ENCODE measurements at regions not wholly inside any gene's neighbourhood (a gene's known extent, or its start where the extent isn't known, plus 50 kb on each side); places are given as distances from the start of the nearest gene placed in this dataset.

GRCh38 chr4:26139310-26139924, 181.4 kb upstream of the RBPJ start:
- H3K79me2 ChIP-seq (ENCODE audit: control insufficient read depth, insufficient read depth, low read length, unreplicated experiment): no peaks in the 10 kb centered on the region
- H3K27me3 ChIP-seq (ENCODE audit: insufficient read depth, low read length): peaks cover under 1% of the 10 kb centered on the region; the same call in 1 of the 2 replicates
- no peak overlapping the region for H3K4me3 ChIP-seq (ENCODE audit: low read depth, low read length)
- peaks cover 23% of the 10 kb centered on the region for H3K4me1 ChIP-seq (ENCODE audit: control insufficient read depth, insufficient read depth, low read length, unreplicated experiment)
- H3K36me3 ChIP-seq (ENCODE audit: insufficient read depth, low read length): no peaks in the 10 kb centered on the region
- no peak overlapping the region for H2AFZ ChIP-seq (ENCODE audit: low read length, unreplicated experiment)
- peak overlapping the region; percentile 36; the same call in 1 of the 2 replicates for H3K27ac ChIP-seq (ENCODE audit: low read depth, low read length)

GRCh38 chr4:26140150-26140898, 180.5 kb upstream of the RBPJ start:
- H3K27ac ChIP-seq (ENCODE audit: low read depth, low read length): peak overlapping the region; percentile 73
- peaks cover 32% of the 10 kb centered on the region for H3K4me1 ChIP-seq (ENCODE audit: control insufficient read depth, insufficient read depth, low read length, unreplicated experiment)
- no peak overlapping the region for H3K4me3 ChIP-seq (ENCODE audit: low read depth, low read length)
- H2AFZ ChIP-seq (ENCODE audit: low read length, unreplicated experiment): peak overlapping the region; percentile 33
- no peaks in the 10 kb centered on the region for H3K27me3 ChIP-seq (ENCODE audit: insufficient read depth, low read length)
- H3K79me2 ChIP-seq (ENCODE audit: control insufficient read depth, insufficient read depth, low read length, unreplicated experiment): no peaks in the 10 kb centered on the region
- H3K36me3 ChIP-seq (ENCODE audit: insufficient read depth, low read length): no peaks in the 10 kb centered on the region

GRCh38 chr4:26141051-26141721, 179.6 kb upstream of the RBPJ start:
- H3K4me1 ChIP-seq (ENCODE audit: control insufficient read depth, insufficient read depth, low read length, unreplicated experiment): peaks cover 34% of the 10 kb centered on the region
- no peak overlapping the region for H3K4me3 ChIP-seq (ENCODE audit: low read depth, low read length)
- no peaks in the 10 kb centered on the region for H3K79me2 ChIP-seq (ENCODE audit: control insufficient read depth, insufficient read depth, low read length, unreplicated experiment)
- H3K36me3 ChIP-seq (ENCODE audit: insufficient read depth, low read length): no peaks in the 10 kb centered on the region
- peak overlapping the region; percentile 46 for H2AFZ ChIP-seq (ENCODE audit: low read length, unreplicated experiment)
- no peaks in the 10 kb centered on the region for H3K27me3 ChIP-seq (ENCODE audit: insufficient read depth, low read length)
- H3K27ac ChIP-seq (ENCODE audit: low read depth, low read length): peak overlapping the region; percentile 73

- no peaks in the 10 kb centered on the region for H3K79me2 ChIP-seq (ENCODE audit: control insufficient read depth, insufficient read depth, low read length, unreplicated experiment)
- no peaks in the 10 kb centered on the region for H3K36me3 ChIP-seq (ENCODE audit: insufficient read depth, low read length)
- H3K4me1 ChIP-seq (ENCODE audit: control insufficient read depth, insufficient read depth, low read length, unreplicated experiment): peaks cover 34% of the 10 kb centered on the region
- H2AFZ ChIP-seq (ENCODE audit: low read length, unreplicated experiment): peak overlapping the region; percentile 79
- no peak overlapping the region for H3K4me3 ChIP-seq (ENCODE audit: low read depth, low read length)
- H3K27ac ChIP-seq (ENCODE audit: low read depth, low read length): peak overlapping the region; percentile 73
- H3K27me3 ChIP-seq (ENCODE audit: insufficient read depth, low read length): no peaks in the 10 kb centered on the region
Measured at GRCh38 chr4:26141911-26142638, 178.7 kb upstream of the RBPJ start.

GRCh38 chr4:26144526-26145155, 176.2 kb upstream of the RBPJ start:
- Histone ChIP-seq H3K36me3 (ENCODE audit: insufficient read depth, low read length) (no peaks in the 10 kb centered on the region), H3K4me1 (ENCODE audit: control insufficient read depth, insufficient read depth, low read length, unreplicated experiment) (peaks cover 34% of the 10 kb centered on the region), H3K79me2 (ENCODE audit: control insufficient read depth, insufficient read depth, low read length, unreplicated experiment) (no peaks in the 10 kb centered on the region), H3K4me3 (ENCODE audit: low read depth, low read length) (no peak overlapping the region), H3K27me3 (ENCODE audit: insufficient read depth, low read length) (no peaks in the 10 kb centered on the region), H3K27ac (ENCODE audit: low read depth, low read length) (peak overlapping the region; percentile 19; the same call in 1 of the 2 replicates), H2AFZ (ENCODE audit: low read length, unreplicated experiment) (no peak overlapping the region)

- no peaks in the 10 kb centered on the region for H3K36me3 ChIP-seq (ENCODE audit: insufficient read depth, low read length)
- no peak overlapping the region for H2AFZ ChIP-seq (ENCODE audit: low read length, unreplicated experiment)
- no peak overlapping the region for H3K4me3 ChIP-seq (ENCODE audit: low read depth, low read length)
- peaks cover 29% of the 10 kb centered on the region for H3K4me1 ChIP-seq (ENCODE audit: control insufficient read depth, insufficient read depth, low read length, unreplicated experiment)
- H3K27ac ChIP-seq (ENCODE audit: low read depth, low read length): no peak overlapping the region
- H3K79me2 ChIP-seq (ENCODE audit: control insufficient read depth, insufficient read depth, low read length, unreplicated experiment): no peaks in the 10 kb centered on the region
- no peaks in the 10 kb centered on the region for H3K27me3 ChIP-seq (ENCODE audit: insufficient read depth, low read length)
Measured at GRCh38 chr4:26145212-26145611, 175.6 kb upstream of the RBPJ start.

GRCh38 chr4:26148927-26149326, 171.9 kb upstream of the RBPJ start:
- Histone ChIP-seq H3K27ac (ENCODE audit: low read depth, low read length) (no peak overlapping the region), H3K4me1 (ENCODE audit: control insufficient read depth, insufficient read depth, low read length, unreplicated experiment) (peaks cover 26% of the 10 kb centered on the region), H2AFZ (ENCODE audit: low read length, unreplicated experiment) (no peak overlapping the region)

GRCh38 chr4:26150948-26151347, 169.9 kb upstream of the RBPJ start:
- Histone ChIP-seq H3K4me1 (ENCODE audit: control insufficient read depth, insufficient read depth, low read length, unreplicated experiment) (peaks cover 15% of the 10 kb centered on the region), H3K27me3 (ENCODE audit: insufficient read depth, low read length) (no peaks in the 10 kb centered on the region), H3K4me3 (ENCODE audit: low read depth, low read length) (peak overlapping the region; percentile 60; the same call in 1 of the 2 replicates), H3K79me2 (ENCODE audit: control insufficient read depth, insufficient read depth, low read length, unreplicated experiment) (no peaks in the 10 kb centered on the region), H3K27ac (ENCODE audit: low read depth, low read length) (peak overlapping the region; percentile 67), H3K36me3 (ENCODE audit: insufficient read depth, low read length) (no peaks in the 10 kb centered on the region), H2AFZ (ENCODE audit: low read length, unreplicated experiment) (peak overlapping the region; percentile 100)

More at GRCh38 chr4:26148927-26149326, 171.9 kb upstream of the RBPJ start:
- Histone ChIP-seq H3K79me2 (ENCODE audit: control insufficient read depth, insufficient read depth, low read length, unreplicated experiment) (no peaks in the 10 kb centered on the region), H3K4me3 (ENCODE audit: low read depth, low read length) (no peak overlapping the region), H3K36me3 (ENCODE audit: insufficient read depth, low read length) (no peaks in the 10 kb centered on the region), H3K27me3 (ENCODE audit: insufficient read depth, low read length) (no peaks in the 10 kb centered on the region)

GRCh38 chr4:26151615-26152014, 169.2 kb upstream of the RBPJ start:
- Histone ChIP-seq H3K4me1 (ENCODE audit: control insufficient read depth, insufficient read depth, low read length, unreplicated experiment) (peaks cover 15% of the 10 kb centered on the region), H3K36me3 (ENCODE audit: insufficient read depth, low read length) (no peaks in the 10 kb centered on the region), H3K27ac (ENCODE audit: low read depth, low read length) (peak overlapping the region; percentile 67), H2AFZ (ENCODE audit: low read length, unreplicated experiment) (peak overlapping the region; percentile 100), H3K79me2 (ENCODE audit: control insufficient read depth, insufficient read depth, low read length, unreplicated experiment) (no peaks in the 10 kb centered on the region), H3K27me3 (ENCODE audit: insufficient read depth, low read length) (no peaks in the 10 kb centered on the region), H3K4me3 (ENCODE audit: low read depth, low read length) (0 out of 2 replicates have a peak overlapping the region, but pooled peaks have one; percentile 60)

- Histone ChIP-seq H3K79me2 (ENCODE audit: control insufficient read depth, insufficient read depth, low read length, unreplicated experiment) (no peaks in the 10 kb centered on the region), H3K27me3 (ENCODE audit: insufficient read depth, low read length) (no peaks in the 10 kb centered on the region), H2AFZ (ENCODE audit: low read length, unreplicated experiment) (peak overlapping the region; percentile 100), H3K36me3 (ENCODE audit: insufficient read depth, low read length) (no peaks in the 10 kb centered on the region), H3K4me1 (ENCODE audit: control insufficient read depth, insufficient read depth, low read length, unreplicated experiment) (peaks cover 15% of the 10 kb centered on the region), H3K27ac (ENCODE audit: low read depth, low read length) (no peak overlapping the region), H3K4me3 (ENCODE audit: low read depth, low read length) (no peak overlapping the region)
Measured at GRCh38 chr4:26152056-26152455, 168.8 kb upstream of the RBPJ start.

All from ACC112 (cell line).